ENCODE measurements at regions not wholly inside any gene's neighbourhood (a gene's known extent, or its start where the extent isn't known, plus 50 kb on each side); places are given as distances from the start of the nearest gene placed in this dataset.

DNA sequence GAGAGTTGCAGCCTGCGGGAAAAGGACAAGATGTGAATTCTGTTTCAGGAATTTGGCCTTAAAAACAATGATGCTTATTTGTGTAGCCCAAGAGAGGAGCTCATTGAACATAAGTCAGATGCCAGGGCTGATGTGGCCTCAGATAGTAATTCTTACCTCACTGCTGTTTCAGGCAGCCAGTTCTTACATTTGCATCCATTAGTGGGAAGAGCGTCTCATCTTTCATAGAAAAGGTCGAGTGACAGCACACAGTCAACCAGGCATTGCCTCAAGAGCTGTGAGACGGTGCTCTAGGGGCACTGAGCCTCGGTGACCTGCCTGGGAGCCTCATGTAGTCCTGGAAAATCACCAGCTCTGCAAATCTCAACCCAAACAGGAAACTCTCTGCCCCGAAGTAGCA lies 174.9 kb upstream of the FRG1 start:
- TF ChIP-seq, protein P1, sequence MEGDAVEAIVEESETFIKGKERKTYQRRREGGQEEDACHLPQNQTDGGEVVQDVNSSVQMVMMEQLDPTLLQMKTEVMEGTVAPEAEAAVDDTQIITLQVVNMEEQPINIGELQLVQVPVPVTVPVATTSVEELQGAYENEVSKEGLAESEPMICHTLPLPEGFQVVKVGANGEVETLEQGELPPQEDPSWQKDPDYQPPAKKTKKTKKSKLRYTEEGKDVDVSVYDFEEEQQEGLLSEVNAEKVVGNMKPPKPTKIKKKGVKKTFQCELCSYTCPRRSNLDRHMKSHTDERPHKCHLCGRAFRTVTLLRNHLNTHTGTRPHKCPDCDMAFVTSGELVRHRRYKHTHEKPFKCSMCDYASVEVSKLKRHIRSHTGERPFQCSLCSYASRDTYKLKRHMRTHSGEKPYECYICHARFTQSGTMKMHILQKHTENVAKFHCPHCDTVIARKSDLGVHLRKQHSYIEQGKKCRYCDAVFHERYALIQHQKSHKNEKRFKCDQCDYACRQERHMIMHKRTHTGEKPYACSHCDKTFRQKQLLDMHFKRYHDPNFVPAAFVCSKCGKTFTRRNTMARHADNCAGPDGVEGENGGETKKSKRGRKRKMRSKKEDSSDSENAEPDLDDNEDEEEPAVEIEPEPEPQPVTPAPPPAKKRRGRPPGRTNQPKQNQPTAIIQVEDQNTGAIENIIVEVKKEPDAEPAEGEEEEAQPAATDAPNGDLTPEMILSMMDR (IDR thresholded peaks at IDR 0.05) = no peak
- TF ChIP-seq POLR2A (IDR thresholded peaks at IDR 0.05) (no peak), EP300 (IDR thresholded peaks at IDR 0.05) (no peak)
